Natural killer cell (primary cell): ENCODE measurements at regions not wholly inside any gene's neighbourhood (a gene's known extent, or its start where the extent isn't known, plus 50 kb on each side); places are given as distances from the start of the nearest gene placed in this dataset.

Experiments
- ATAC-seq, 3 donors: fragments of 150-1000 bp in 2 of 3; fragments of 200-7000 bp in 1 of 3; cut with Tn5 transposase; 1 replicate in 1 of 3; 2 replicates in 2 of 3; pipeline ENCODE4 v1.10.0; 2021; ENCODE audit warnings: mild to moderate bottlenecking in 2 of 3, moderate library complexity in 2 of 3
- DNase-seq, 2 donors: peaks; one replicate each; pipeline versions ENCODE4 v3.0.0 to v3.0.0-alpha.2; 2013 to 2021; ENCODE audit warnings: mixed read lengths in 1 of 2
- H3K27ac ChIP-seq: one replicate; pipeline ENCODE4 v1.5.1; 2013; ENCODE audit warnings: mild to moderate bottlenecking, low read length
- H3K27me3 ChIP-seq: one replicate; pipeline ENCODE4 v1.6.1; 2013; ENCODE audit warnings: low read length; ENCODE audit not compliant: control insufficient read depth, insufficient read depth
- H3K36me3 ChIP-seq: one replicate; pipeline ENCODE4 v1.6.1; 2013; ENCODE audit warnings: low read length; ENCODE audit not compliant: control insufficient read depth, insufficient read depth
- H3K4me1 ChIP-seq: one replicate; pipeline ENCODE4 v1.6.1; 2013; ENCODE audit warnings: low read length; ENCODE audit not compliant: control insufficient read depth, insufficient read depth
- H3K4me3 ChIP-seq: one replicate; pipeline ENCODE4 v1.5.1; 2013; ENCODE audit warnings: low read length
- H3K9me3 ChIP-seq: one replicate; pipeline ENCODE4 v1.6.1; 2013; ENCODE audit warnings: low read length; ENCODE audit not compliant: control insufficient read depth, insufficient read depth
- H3K27ac Mint-ChIP-seq, 2 donors: one replicate each; pipeline ENCODE4 v1.8.0; 2022; ENCODE audit warnings: mild to moderate bottlenecking in 2 of 2, mixed read lengths in 2 of 2, moderate library complexity in 1 of 2
- H3K27me3 Mint-ChIP-seq, 2 donors: one replicate each; pipeline ENCODE4 v1.8.0; 2022; ENCODE audit warnings: low read depth in 2 of 2, mixed read lengths in 2 of 2
- H3K36me3 Mint-ChIP-seq: one replicate; pipeline ENCODE4 v1.8.0; 2022; ENCODE audit warnings: mixed read lengths
- H3K4me1 Mint-ChIP-seq, 2 donors: one replicate each; pipeline ENCODE4 v1.8.0; 2022; ENCODE audit warnings: mixed read lengths in 2 of 2
- H3K4me3 Mint-ChIP-seq: one replicate; pipeline ENCODE4 v1.8.0; 2022; ENCODE audit warnings: mild to moderate bottlenecking, moderate library complexity, mixed read lengths
- H3K9me3 Mint-ChIP-seq, 2 donors: one replicate each; pipeline ENCODE4 v1.8.0; 2022; ENCODE audit warnings: mixed read lengths in 2 of 2
- CTCF ChIP-seq: fragments of 200-600 bp; IDR thresholded peaks from one replicate; pipeline ENCODE4 v1.8.0; 2022; ENCODE audit warnings: antibody characterized with exemption
- WGBS: methylation state at CpG from one replicate; pipeline ENCODE4 v1.1.7; 2013; ENCODE audit warnings: missing lambda C conversion rate; ENCODE audit not compliant: insufficient coverage; 5-methylcytosine and 5-hydroxymethylcytosine counted together
- intact Hi-C: fragments of 100-400 bp; cut with micrococcal nuclease; formaldehyde crosslinking; loops from one replicate; pipeline ENCODE4 v1.14.2; 2022

- Histone ChIP-seq H3K4me3 (no peak overlapping the region), H3K4me1 (no peaks in the 10 kb centered on the region), H3K36me3 (no peaks in the 10 kb centered on the region), H3K9me3 (no peaks in the 10 kb centered on the region), H3K27me3 (no peaks in the 10 kb centered on the region), H3K27ac (no peak overlapping the region)
- Mint-ChIP-seq H3K36me3 (no peaks in the 10 kb centered on the region), H3K4me3 (no peak overlapping the region), H3K4me1 (no peaks in the 10 kb centered on the region), H3K9me3 (peaks cover 0 to 8% of the 10 kb centered on the region in 2 donors), H3K27ac (no peak overlapping the region), H3K27me3 (no peaks in the 10 kb centered on the region)
- DNase-seq (no peak), ATAC-seq (no peak)
- TF ChIP-seq CTCF = no peak
- intact Hi-C loops = no loop called here
- WGBS = 73% methylated on average over 5 of the region's 5 CpGs
Measured at GRCh38 chr4:142952821-142953580, 106.9 kb upstream of the INPP4B start.

- no peaks in the 10 kb centered on the region for H3K27me3 Mint-ChIP-seq
- 98% methylated on average over 16 of the region's 16 CpGs for WGBS
- TF ChIP-seq CTCF = no peak
Measured at GRCh38 chr4:142954415-142954814, 108.3 kb upstream of the INPP4B start.

GRCh38 chr4:142955501-142955900 lies 109.4 kb upstream of the INPP4B start:
- WGBS = 70% methylated on average over 2 of the region's 2 CpGs
- no peak for TF ChIP-seq CTCF

More at GRCh38 chr4:142954415-142954814, 108.3 kb upstream of the INPP4B start:
- H3K27ac ChIP-seq = no peak overlapping the region
- ATAC-seq (no peak), DNase-seq (no peak)
- H3K9me3 ChIP-seq = no peaks in the 10 kb centered on the region
- H3K4me1 Mint-ChIP-seq = no peaks in the 10 kb centered on the region
- peaks cover 0 to 6% of the 10 kb centered on the region in 2 donors for H3K9me3 Mint-ChIP-seq
- intact Hi-C loops = no loop called here
- no peak overlapping the region for H3K27ac Mint-ChIP-seq
- H3K4me3 Mint-ChIP-seq = no peak overlapping the region
- H3K36me3 ChIP-seq = no peaks in the 10 kb centered on the region
- no peaks in the 10 kb centered on the region for H3K27me3 ChIP-seq
- H3K36me3 Mint-ChIP-seq = no peaks in the 10 kb centered on the region
- H3K4me3 ChIP-seq = no peak overlapping the region
- H3K4me1 ChIP-seq = no peaks in the 10 kb centered on the region

GRCh38 chr4:142959173-142959572 lies 113.1 kb upstream of the INPP4B start:
- Histone ChIP-seq H3K27ac (no peak overlapping the region), H3K36me3 (no peaks in the 10 kb centered on the region), H3K4me3 (no peak overlapping the region), H3K4me1 (no peaks in the 10 kb centered on the region), H3K27me3 (no peaks in the 10 kb centered on the region), H3K9me3 (no peaks in the 10 kb centered on the region)
- no peak for DNase-seq
- no peaks in the 10 kb centered on the region for H3K4me1 Mint-ChIP-seq
- H3K4me3 Mint-ChIP-seq = no peak overlapping the region
- H3K9me3 Mint-ChIP-seq = peaks cover 4 to 8% of the 10 kb centered on the region in 2 donors
- 86% methylated on average over 1 of the region's 1 CpG for WGBS
- intact Hi-C loops = no loop called here
- no peaks in the 10 kb centered on the region for H3K36me3 Mint-ChIP-seq
- ATAC-seq = no peak
- TF ChIP-seq CTCF = no peak
- no peak overlapping the region for H3K27ac Mint-ChIP-seq
- no peaks in the 10 kb centered on the region for H3K27me3 Mint-ChIP-seq

More at GRCh38 chr4:142955501-142955900, 109.4 kb upstream of the INPP4B start:
- Histone ChIP-seq H3K36me3 (no peaks in the 10 kb centered on the region), H3K27me3 (no peaks in the 10 kb centered on the region), H3K4me3 (no peak overlapping the region), H3K27ac (no peak overlapping the region), H3K9me3 (no peaks in the 10 kb centered on the region), H3K4me1 (no peaks in the 10 kb centered on the region)
- Mint-ChIP-seq H3K4me1 (no peaks in the 10 kb centered on the region), H3K9me3 (peaks cover 0 to 7% of the 10 kb centered on the region in 2 donors), H3K36me3 (no peaks in the 10 kb centered on the region), H3K4me3 (no peak overlapping the region), H3K27me3 (no peaks in the 10 kb centered on the region), H3K27ac (no peak overlapping the region)
- intact Hi-C loops = no loop called here
- no peak for ATAC-seq
- no peak for DNase-seq
